ENCODE measurements at regions not wholly inside any gene's neighbourhood (a gene's known extent, or its start where the extent isn't known, plus 50 kb on each side); places are given as distances from the start of the nearest gene placed in this dataset.

DNA sequence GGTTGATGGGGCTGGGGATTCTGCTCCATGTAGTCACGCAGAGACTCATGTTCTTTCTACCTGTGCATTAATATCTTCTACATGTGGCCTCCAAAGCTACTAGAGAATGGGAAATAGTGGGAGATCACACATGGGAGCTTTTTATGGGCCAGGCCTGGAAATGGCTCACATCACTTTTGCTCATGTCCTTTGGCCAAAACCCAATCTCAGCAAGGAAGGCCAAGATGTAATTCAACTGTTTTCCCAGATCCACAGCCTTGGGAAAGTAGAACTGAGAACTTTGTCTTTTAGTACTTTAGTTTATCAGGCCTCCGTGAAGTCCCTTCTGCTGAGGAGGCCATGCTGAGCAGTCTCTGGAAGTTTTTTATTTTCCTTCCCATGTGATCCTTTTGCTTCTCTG lies 73.2 kb upstream of the SLC4A7 start:
- TF ChIP-seq POLR2AphosphoS5 (IDR thresholded peaks at IDR 0.05; ENCODE audit: low read depth, low read length) (no peak), POLR2A (IDR thresholded peaks at IDR 0.05; ENCODE audit: low read depth, low read length) (no peak), TAF1 (IDR thresholded peaks at IDR 0.05; ENCODE audit: borderline replicate concordance, low read depth, low read length) (no peak)

Measured in GM12892 (cell line).